PC-3 (cell line): ENCODE measurements at regions not wholly inside any gene's neighbourhood (a gene's known extent, or its start where the extent isn't known, plus 50 kb on each side); places are given as distances from the start of the nearest gene placed in this dataset.

Source experiments
- ATAC-seq: fragments of 200-7000 bp; cut with Tn5 transposase; 2 replicates; pipeline ENCODE4 v1.9.1; 2020; ENCODE audit warnings: mild to moderate bottlenecking, moderate library complexity
- BruUV-seq: library from RNA; stranded (reverse); fragments of 400-500 nt; replicated peaks from 2 replicates; lab custom pipeline; 2021; lab: Mats Ljungman, UMichigan
- CTCF ChIA-PET: fragments of 300-600 bp; sonication (Branson Sonifier 250); formaldehyde crosslinking; loops from one replicate; lab custom pipeline; 2022; ENCODE audit warnings: antibody characterized with exemption; lab: Charles Lee
- POLR2A ChIA-PET: fragments of 300-600 bp; sonication (Branson Sonifier 250); formaldehyde crosslinking; loops from one replicate; lab custom pipeline; 2022; ENCODE audit warnings: antibody characterized with exemption; ENCODE audit not compliant: unreplicated experiment; lab: Charles Lee
- DNase-seq: peaks from one replicate; pipeline ENCODE4 v3.0.0-alpha.2; 2015
- H2AFZ ChIP-seq: fragments of 300-600 bp; sonication (generic); 2 replicates; pipeline ENCODE4 v1.6.0; 2016; ENCODE audit warnings: antibody characterized with exemption, low read length
- H3F3A ChIP-seq: fragments of 300-600 bp; sonication (generic); one replicate; pipeline ENCODE4 v1.6.0; 2017; ENCODE audit warnings: antibody characterized with exemption, low read length, control low read depth, mild to moderate bottlenecking; ENCODE audit not compliant: unreplicated experiment
- H3K27ac ChIP-seq: fragments of 300-600 bp; sonication (generic); 2 replicates; pipeline ENCODE4 v1.5.1; 2016; ENCODE audit warnings: mild to moderate bottlenecking, low read length
- H3K27me3 ChIP-seq: fragments of 300-600 bp; sonication (generic); 2 replicates; pipeline ENCODE4 v1.6.1; 2016; ENCODE audit warnings: low read length, mixed read lengths
- H3K36me3 ChIP-seq: fragments of 300-600 bp; sonication (generic); 2 replicates; pipeline ENCODE4 v1.6.1; 2016; ENCODE audit warnings: low read depth, mixed run types, low read length, mixed read lengths
- H3K4me1 ChIP-seq: fragments of 300-600 bp; sonication (generic); 2 replicates; pipeline ENCODE4 v1.5.1; 2016; ENCODE audit warnings: low read length; ENCODE audit not compliant: insufficient read depth
- H3K4me2 ChIP-seq: fragments of 300-600 bp; sonication (generic); 2 replicates; pipeline ENCODE4 v1.6.0; 2016; ENCODE audit warnings: low read length
- H3K4me3 ChIP-seq: fragments of 300-600 bp; sonication (generic); 2 replicates; pipeline ENCODE4 v1.5.1; 2016; ENCODE audit warnings: mild to moderate bottlenecking, low read length, mixed read lengths
- H3K79me2 ChIP-seq: fragments of 300-600 bp; sonication (generic); 2 replicates; pipeline ENCODE4 v1.6.1; 2017; ENCODE audit warnings: low read length, mixed read lengths
- H3K9ac ChIP-seq: fragments of 300-600 bp; sonication (generic); 2 replicates; pipeline ENCODE4 v1.6.0; 2016; ENCODE audit warnings: mild to moderate bottlenecking, low read length
- H3K9me2 ChIP-seq: fragments of 300-600 bp; sonication (generic); replicated peaks from 2 replicates; pipeline ENCODE4 v1.6.1; 2016; ENCODE audit warnings: mixed run types, low read length, mixed read lengths
- H3K9me3 ChIP-seq: fragments of 300-600 bp; sonication (generic); 2 replicates; pipeline ENCODE4 v1.6.1; 2016; ENCODE audit warnings: low read length, mixed read lengths
- H4K20me1 ChIP-seq: fragments of 300-600 bp; sonication (generic); 2 replicates; pipeline ENCODE4 v1.6.1; 2016; ENCODE audit warnings: low read length, mixed read lengths
- CTCF ChIP-seq: fragments of 300-600 bp; sonication (generic); conservative IDR thresholded peaks from 2 replicates; pipeline ENCODE4 v1.5.1; 2017; ENCODE audit warnings: antibody characterized with exemption, low read depth, mild to moderate bottlenecking, low read length
- EZH2 ChIP-seq: fragments of 300-600 bp; sonication (generic); IDR thresholded peaks from one replicate; pipeline ENCODE4 v1.6.1; 2017; ENCODE audit warnings: antibody characterized with exemption, mild to moderate bottlenecking, low read length; ENCODE audit not compliant: unreplicated experiment
- EZH2phosphoT487 ChIP-seq: fragments of 300-600 bp; sonication (generic); IDR thresholded peaks from 2 replicates; pipeline ENCODE4 v1.6.1; 2018; ENCODE audit warnings: mild to moderate bottlenecking, antibody characterized with exemption, low read length, borderline replicate concordance
- intact Hi-C: fragments of 100-400 bp; cut with micrococcal nuclease; formaldehyde crosslinking; loops from 2 replicates; pipeline ENCODE4 v1.9.0; 2023

GRCh38 chr7:132723506-132724081 lies 147.3 kb upstream of the PLXNA4 start:
- ChIA-PET CTCF (no interaction called here), POLR2A (no interaction called here)
- H3K36me3 ChIP-seq = no peaks in the 10 kb centered on the region
- H3K27ac ChIP-seq = no peak overlapping the region
- peaks cover 4% of the 10 kb centered on the region; the same call in 1 of the 2 replicates for H3K27me3 ChIP-seq
- DNase-seq (no peak), ATAC-seq (no peak)
- no peaks in the 10 kb centered on the region for H3K79me2 ChIP-seq
- no peak for TF ChIP-seq EZH2phosphoT487
- no peak for TF ChIP-seq EZH2
- no peak for TF ChIP-seq CTCF
- H3K9me2 ChIP-seq = no peaks in the 10 kb centered on the region
- H4K20me1 ChIP-seq = no peaks in the 10 kb centered on the region
- no peaks in the 10 kb centered on the region for H3F3A ChIP-seq
- H2AFZ ChIP-seq = no peak overlapping the region
- H3K9ac ChIP-seq = no peak overlapping the region
- no peaks in the 10 kb centered on the region for H3K4me1 ChIP-seq
- no TSS peak for BruUV-seq
- no peaks in the 10 kb centered on the region for H3K9me3 ChIP-seq
- intact Hi-C loops = no loop called here
- H3K4me2 ChIP-seq = no peak overlapping the region
- no peak overlapping the region for H3K4me3 ChIP-seq

- Histone ChIP-seq H3F3A (no peaks in the 10 kb centered on the region), H3K9me2 (no peaks in the 10 kb centered on the region), H3K4me3 (no peak overlapping the region), H3K4me1 (no peaks in the 10 kb centered on the region), H3K79me2 (no peaks in the 10 kb centered on the region), H3K9me3 (no peaks in the 10 kb centered on the region), H3K27ac (no peak overlapping the region), H3K4me2 (no peak overlapping the region), H2AFZ (no peak overlapping the region), H3K9ac (no peak overlapping the region), H3K27me3 (peaks cover 4% of the 10 kb centered on the region; the same call in 1 of the 2 replicates), H4K20me1 (no peaks in the 10 kb centered on the region), H3K36me3 (no peaks in the 10 kb centered on the region)
- ChIA-PET CTCF (no interaction called here), POLR2A (no interaction called here)
- DNase-seq (no peak), ATAC-seq (no peak)
- no TSS peak for BruUV-seq
- intact Hi-C loops = no loop called here
- no peak for TF ChIP-seq CTCF
Observed at GRCh38 chr7:132720835-132721234, 144.6 kb upstream of the PLXNA4 start.

GRCh38 chr7:132713893-132714292 lies 137.6 kb upstream of the PLXNA4 start:
- H3K9me2 ChIP-seq = no peaks in the 10 kb centered on the region
- no TSS peak for BruUV-seq
- H3K79me2 ChIP-seq = no peaks in the 10 kb centered on the region
- no peak for TF ChIP-seq CTCF
- no peak for TF ChIP-seq EZH2
- no peak for TF ChIP-seq EZH2phosphoT487
- DNase-seq = no peak
- no peak overlapping the region for H3K4me3 ChIP-seq
- H3K27me3 ChIP-seq = no peaks in the 10 kb centered on the region
- H2AFZ ChIP-seq = no peak overlapping the region
- no peaks in the 10 kb centered on the region for H3K4me1 ChIP-seq
- ChIA-PET CTCF (no interaction called here), POLR2A (no interaction called here)
- no peaks in the 10 kb centered on the region for H4K20me1 ChIP-seq
- H3K9ac ChIP-seq = no peak overlapping the region
- no peak overlapping the region for H3K4me2 ChIP-seq
- H3K36me3 ChIP-seq = no peaks in the 10 kb centered on the region
- intact Hi-C loops = no loop called here
- H3K9me3 ChIP-seq = no peaks in the 10 kb centered on the region
- no peaks in the 10 kb centered on the region for H3F3A ChIP-seq
- no peak for ATAC-seq
- H3K27ac ChIP-seq = no peak overlapping the region
